GM10266 (cell line): ENCODE measurements at regions not wholly inside any gene's neighbourhood (a gene's known extent, or its start where the extent isn't known, plus 50 kb on each side); places are given as distances from the start of the nearest gene placed in this dataset.
"Not testable (repeated sequence)": the region's sequence is repeated elsewhere in the genome, so short reads cannot be mapped to it uniquely, and the experiment has no call there.

Experiments used
- DNase-seq: peaks from one replicate; pipeline ENCODE4 v3.0.0; 2012; ENCODE audit errors: extremely low spot score
- TF ChIP-seq, protein P1 (sequence below): IDR thresholded peaks from 2 replicates; pipeline ENCODE4 v1.5.1; 2012; ENCODE audit warnings: mild to moderate bottlenecking, low read depth; ENCODE audit not compliant: control insufficient read depth, insufficient read depth; ENCODE audit errors: missing control alignments

DNA sequence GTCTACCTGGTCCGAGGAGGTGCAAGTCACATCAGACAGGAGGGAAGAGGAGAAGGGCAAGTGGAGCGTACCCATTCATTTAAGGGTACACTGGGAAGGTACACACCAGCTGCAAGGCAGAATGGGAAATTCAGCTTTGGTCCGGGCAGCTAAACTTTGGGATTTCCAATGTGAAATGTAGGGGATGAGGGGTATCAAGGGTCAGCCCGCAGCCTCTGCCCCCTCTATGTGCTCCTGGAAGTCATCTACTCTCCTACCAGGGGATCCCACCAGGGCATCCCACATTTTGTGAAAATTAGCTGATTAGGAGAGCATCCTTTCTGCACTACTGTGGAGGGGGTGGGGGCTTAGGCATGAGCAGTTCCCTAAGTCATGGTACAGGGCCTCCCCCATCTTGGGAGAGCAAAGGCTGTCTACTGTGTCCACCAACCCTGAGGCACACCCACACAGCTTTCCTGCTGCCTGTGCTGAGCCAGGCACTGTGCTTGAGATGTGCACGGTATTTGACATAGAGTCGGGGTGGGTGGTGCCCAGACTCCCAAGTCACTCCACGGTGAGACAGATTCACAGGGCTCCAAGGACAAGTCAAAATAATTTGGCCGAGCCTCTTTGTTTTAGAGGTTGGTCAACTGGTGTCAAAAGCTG is 189.1 kb upstream of the SULF2 start:
- DNase-seq = no peak
- TF ChIP-seq, protein P1, sequence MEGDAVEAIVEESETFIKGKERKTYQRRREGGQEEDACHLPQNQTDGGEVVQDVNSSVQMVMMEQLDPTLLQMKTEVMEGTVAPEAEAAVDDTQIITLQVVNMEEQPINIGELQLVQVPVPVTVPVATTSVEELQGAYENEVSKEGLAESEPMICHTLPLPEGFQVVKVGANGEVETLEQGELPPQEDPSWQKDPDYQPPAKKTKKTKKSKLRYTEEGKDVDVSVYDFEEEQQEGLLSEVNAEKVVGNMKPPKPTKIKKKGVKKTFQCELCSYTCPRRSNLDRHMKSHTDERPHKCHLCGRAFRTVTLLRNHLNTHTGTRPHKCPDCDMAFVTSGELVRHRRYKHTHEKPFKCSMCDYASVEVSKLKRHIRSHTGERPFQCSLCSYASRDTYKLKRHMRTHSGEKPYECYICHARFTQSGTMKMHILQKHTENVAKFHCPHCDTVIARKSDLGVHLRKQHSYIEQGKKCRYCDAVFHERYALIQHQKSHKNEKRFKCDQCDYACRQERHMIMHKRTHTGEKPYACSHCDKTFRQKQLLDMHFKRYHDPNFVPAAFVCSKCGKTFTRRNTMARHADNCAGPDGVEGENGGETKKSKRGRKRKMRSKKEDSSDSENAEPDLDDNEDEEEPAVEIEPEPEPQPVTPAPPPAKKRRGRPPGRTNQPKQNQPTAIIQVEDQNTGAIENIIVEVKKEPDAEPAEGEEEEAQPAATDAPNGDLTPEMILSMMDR = no peak

DNA sequence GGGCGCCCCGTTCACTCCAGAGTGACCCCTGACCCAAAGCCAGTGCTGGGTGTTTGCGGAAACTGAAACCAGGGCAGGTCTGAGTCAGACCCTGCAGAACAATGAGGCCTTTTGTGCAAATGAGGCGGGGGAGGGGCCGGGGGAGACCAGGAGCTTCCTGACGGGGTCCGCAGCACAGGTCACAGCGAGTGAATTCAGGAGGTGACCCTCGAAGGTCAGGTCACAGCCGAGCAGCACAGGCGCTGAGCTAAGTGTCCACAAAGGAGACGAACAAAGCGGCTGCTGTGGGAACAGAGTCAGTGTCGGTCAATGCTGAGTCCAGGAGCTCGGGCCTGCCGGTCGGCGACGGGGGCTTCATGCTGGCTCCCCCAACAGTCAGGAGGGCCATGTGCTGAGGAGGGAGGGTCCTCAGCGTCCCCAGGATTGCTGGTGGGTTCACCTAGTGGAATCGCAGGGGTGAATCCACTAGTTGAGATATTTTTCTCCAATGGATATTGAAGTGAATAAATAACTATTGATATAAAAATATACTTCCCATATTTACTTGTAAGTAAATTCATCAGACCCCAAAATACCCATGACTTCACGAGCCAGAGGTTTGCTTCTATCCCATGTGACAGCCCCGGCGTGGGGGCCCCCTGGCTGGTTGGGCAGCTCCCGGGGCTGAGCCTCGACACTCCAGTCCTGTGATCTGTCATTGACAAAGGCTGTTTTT is 188.4 kb upstream of the SULF2 start:
- TF ChIP-seq, protein P1 = no peak
- DNase-seq = no peak

DNA sequence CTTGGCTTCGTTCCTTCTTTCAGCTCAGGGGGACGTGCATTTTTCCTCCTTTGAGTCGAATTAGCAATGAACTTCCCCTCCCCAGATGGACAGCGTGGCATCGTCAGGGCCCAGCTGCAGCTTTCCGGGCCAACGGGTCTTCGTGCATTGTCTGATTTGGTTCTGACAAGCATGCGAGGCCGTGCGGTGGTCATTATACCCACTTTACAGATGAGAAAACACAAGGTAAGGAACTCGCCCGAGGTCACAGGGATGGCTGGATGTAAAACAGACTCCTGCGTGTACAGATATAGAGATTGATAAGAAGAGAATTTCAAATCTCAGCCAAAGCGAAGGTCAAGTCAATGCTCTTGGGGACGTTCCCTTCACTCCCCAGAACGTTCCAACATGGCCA is 187.6 kb upstream of the SULF2 start:
- TF ChIP-seq, protein P1 = no peak
- DNase-seq = no peak

DNA sequence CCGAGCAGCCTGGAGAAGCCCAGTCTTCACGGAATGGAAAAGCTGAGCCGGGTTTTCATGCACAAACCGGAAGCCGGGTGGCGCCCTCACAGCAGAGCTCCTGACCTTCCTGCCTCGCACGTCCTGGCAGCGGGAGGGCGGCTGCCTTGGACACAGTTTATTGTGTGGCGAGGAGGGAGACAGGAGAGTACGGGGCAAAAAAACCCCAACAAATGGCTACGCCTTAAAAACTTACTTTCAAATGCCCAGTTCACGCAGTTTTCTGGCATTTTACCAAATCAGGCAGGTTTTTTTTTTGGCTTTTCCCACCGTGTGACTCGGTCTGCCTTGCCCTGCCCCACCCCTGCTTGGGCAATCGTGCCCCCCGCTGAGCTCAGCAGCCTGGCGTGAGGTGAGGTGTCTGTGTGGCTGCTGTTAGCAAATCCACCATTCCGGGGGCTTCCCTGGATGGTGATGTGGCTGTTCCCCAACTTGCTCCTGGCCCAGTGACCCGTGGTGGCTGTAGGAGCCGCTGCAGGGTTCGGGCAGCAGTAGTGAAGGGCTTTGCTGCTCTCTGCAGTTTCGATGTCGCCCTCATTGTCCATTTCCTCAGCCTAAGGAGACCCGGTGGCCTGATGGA is 187.1 kb upstream of the SULF2 start:
- DNase-seq = not testable (repeated sequence)

DNA sequence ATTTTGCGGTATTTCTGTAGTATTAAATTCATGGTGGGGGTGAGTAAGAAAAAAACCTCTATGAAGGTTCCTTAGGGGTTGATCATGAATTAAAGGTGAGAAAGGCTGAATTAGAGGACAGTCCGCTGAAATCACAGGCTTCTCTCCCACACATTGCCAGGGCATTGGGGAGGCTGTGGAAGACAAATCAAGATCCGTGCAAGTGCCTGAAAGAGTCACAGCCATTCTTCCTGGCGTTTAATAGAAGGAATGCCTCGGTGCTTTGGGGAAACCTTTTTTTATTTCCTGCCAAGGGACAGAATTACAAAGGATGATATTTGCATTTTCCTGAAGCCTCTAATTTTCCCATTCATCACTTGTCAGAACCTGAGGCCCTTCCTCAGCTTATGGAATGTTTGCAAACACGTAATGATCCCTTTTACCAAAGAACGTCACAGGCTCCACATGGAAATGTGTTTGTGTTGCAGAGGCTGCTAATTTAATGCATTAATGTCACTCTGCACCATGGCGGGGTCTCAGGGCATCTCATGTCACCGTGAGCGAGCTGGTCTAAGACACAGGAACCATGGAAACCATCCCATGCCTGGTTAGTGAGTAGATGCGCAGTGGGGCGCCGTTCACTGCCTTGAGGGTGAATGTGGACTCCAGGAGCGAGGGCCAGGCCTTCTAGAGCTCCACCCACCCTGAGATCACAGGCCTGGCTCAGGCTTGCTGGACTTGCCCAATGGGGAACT is 185.9 kb upstream of the SULF2 start:
- no peak for DNase-seq
- TF ChIP-seq, protein P1 = no peak

DNA sequence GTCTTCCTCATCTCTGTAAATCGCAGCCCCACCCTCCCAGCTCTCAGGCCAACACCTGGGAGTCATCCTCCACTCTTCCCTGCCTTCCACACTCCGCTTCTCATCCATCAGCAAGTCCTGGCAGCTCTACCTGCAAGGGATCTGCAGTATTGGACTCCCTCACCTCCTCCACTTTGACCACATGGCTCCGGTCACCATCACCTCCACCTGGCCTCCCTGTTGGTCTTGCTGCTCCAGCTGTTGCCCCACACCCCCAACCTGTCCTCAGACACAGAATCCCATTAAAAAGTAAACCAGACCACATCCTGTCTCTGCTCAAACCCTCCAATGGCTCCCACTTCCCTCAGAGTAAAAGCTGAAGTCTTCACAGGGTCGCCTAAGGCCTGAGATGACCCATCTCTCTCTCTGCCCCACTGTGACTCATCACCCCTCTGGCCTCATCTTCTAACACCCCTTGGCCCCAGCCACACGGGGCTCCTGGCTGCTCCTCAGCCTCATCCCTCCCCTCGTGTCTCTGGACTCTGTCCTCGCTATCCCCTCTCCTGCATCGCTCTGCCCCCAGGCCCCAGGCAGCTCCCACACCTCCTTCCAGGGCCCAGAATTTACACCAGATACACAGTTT is 185.1 kb upstream of the SULF2 start:
- TF ChIP-seq, protein P1 = no peak
- DNase-seq = no peak

DNA sequence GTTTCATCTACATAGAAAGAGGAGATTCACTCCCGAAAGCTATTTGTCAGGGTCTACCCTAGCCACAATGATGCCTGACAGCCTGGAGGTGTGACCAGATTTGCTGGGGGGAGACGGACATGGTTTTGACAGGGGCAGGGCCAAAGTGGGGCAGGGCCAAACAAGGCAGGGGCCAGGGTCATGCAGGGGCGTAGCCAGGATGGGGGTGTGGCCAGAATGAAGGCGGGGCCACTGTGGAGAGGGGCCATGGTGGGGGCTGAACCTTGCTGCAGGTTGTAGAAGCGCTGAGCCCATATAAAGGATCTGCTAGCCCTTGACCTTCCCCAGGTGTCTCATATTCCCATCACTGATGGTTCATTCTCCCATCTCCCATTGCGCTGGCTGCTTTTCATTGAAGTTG is 184.1 kb upstream of the SULF2 start:
- DNase-seq = no peak
- TF ChIP-seq, protein P1 = no peak
